Endothelial cell (in vitro differentiated cells): ENCODE measurements at regions not wholly inside any gene's neighbourhood (a gene's known extent, or its start where the extent isn't known, plus 50 kb on each side); places are given as distances from the start of the nearest gene placed in this dataset.

ENCODE experiments used
- DNase-seq: peaks from one replicate; pipeline ENCODE4 v3.0.0; 2021; ENCODE audit warnings: low spot score
- H3K27ac Mint-ChIP-seq: one replicate; pipeline ENCODE4 v1.8.0; 2021; ENCODE audit warnings: mixed read lengths, inconsistent platforms; ENCODE audit not compliant: unreplicated experiment
- H3K27me3 Mint-ChIP-seq: one replicate; pipeline ENCODE4 v1.8.0; 2021; ENCODE audit warnings: mild to moderate bottlenecking, moderate library complexity, mixed read lengths, inconsistent platforms; ENCODE audit not compliant: unreplicated experiment
- H3K36me3 Mint-ChIP-seq: one replicate; pipeline ENCODE4 v1.8.0; 2021; ENCODE audit warnings: mild to moderate bottlenecking, low read depth, mixed read lengths, inconsistent platforms; ENCODE audit not compliant: unreplicated experiment
- H3K4me1 Mint-ChIP-seq: one replicate; pipeline ENCODE4 v1.8.0; 2021; ENCODE audit warnings: mild to moderate bottlenecking, mixed read lengths, inconsistent platforms; ENCODE audit not compliant: unreplicated experiment
- H3K4me3 Mint-ChIP-seq: one replicate; pipeline ENCODE4 v1.8.0; 2021; ENCODE audit warnings: mild to moderate bottlenecking, mixed read lengths, inconsistent platforms; ENCODE audit not compliant: unreplicated experiment
- H3K9me3 Mint-ChIP-seq: one replicate; pipeline ENCODE4 v1.8.0; 2021; ENCODE audit warnings: mixed read lengths, inconsistent platforms; ENCODE audit not compliant: unreplicated experiment
- CTCF ChIP-seq: fragments of 200-600 bp; sonication (generic); IDR thresholded peaks from one replicate; pipeline ENCODE4 v1.5.0; 2021; ENCODE audit warnings: antibody characterized with exemption; ENCODE audit not compliant: unreplicated experiment

- Mint-ChIP-seq H3K27me3 (no peaks in the 10 kb centered on the region), H3K4me3 (no peak overlapping the region), H3K4me1 (no peaks in the 10 kb centered on the region), H3K27ac (no peak overlapping the region), H3K36me3 (no peaks in the 10 kb centered on the region), H3K9me3 (no peaks in the 10 kb centered on the region)
- no peak for TF ChIP-seq CTCF
- DNase-seq, result no peak
Measured at GRCh38 chr1:14181191-14181795, 417.2 kb upstream of the KAZN start.

DNA sequence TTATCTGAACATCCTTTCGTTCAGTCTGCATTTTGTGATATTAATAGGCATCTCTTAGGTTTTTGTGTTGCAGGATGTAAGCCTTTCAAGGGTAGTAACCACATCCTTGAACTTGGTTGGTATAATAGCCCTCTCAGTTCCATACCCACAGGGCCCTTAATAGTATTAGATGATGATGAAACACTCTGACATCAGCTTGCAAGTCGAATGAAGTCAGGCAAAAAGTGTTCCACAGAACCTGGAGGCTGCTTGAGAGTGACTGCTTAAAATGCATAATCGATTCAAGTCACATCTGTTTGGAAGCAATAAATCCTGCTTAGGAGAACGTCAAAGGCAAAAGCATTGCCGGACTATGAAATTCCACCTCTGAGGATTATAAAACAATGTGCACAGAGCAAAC lies 415.6 kb upstream of the KAZN start:
- Mint-ChIP-seq H3K4me3 (no peak overlapping the region), H3K27ac (no peak overlapping the region)
- TF ChIP-seq CTCF, result no peak

DNA sequence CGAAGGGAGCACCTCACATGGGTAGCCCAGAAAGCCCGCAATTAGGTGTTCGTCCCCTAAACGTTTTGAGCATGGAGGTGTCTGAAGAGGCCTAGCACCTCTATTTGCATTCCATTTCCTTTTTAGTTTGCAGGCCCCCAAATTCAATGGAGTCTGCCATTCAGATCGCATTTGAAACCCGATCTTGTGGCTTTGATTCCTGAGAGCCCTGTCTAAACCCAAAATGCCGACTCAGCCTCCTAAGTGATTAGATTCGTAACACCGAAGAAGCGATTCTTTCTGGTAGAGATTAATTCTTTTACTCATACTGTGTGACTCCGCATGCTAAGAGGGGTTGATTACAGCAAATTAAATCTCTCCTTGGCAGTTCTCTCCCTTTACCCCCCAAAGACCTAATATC lies 415.2 kb upstream of the KAZN start:
- TF ChIP-seq CTCF, result no peak
- DNase-seq, result no peak
- no peaks in the 10 kb centered on the region for H3K36me3 Mint-ChIP-seq
- no peak overlapping the region for H3K27ac Mint-ChIP-seq
- no peaks in the 10 kb centered on the region for H3K27me3 Mint-ChIP-seq
- no peak overlapping the region for H3K4me3 Mint-ChIP-seq
- no peaks in the 10 kb centered on the region for H3K9me3 Mint-ChIP-seq
- no peaks in the 10 kb centered on the region for H3K4me1 Mint-ChIP-seq

More for the DNA sequence above, 415.6 kb upstream of the KAZN start:
- no peaks in the 10 kb centered on the region for H3K27me3 Mint-ChIP-seq
- no peaks in the 10 kb centered on the region for H3K36me3 Mint-ChIP-seq
- no peaks in the 10 kb centered on the region for H3K9me3 Mint-ChIP-seq
- no peak for DNase-seq
- H3K4me1 Mint-ChIP-seq, result no peaks in the 10 kb centered on the region

DNA sequence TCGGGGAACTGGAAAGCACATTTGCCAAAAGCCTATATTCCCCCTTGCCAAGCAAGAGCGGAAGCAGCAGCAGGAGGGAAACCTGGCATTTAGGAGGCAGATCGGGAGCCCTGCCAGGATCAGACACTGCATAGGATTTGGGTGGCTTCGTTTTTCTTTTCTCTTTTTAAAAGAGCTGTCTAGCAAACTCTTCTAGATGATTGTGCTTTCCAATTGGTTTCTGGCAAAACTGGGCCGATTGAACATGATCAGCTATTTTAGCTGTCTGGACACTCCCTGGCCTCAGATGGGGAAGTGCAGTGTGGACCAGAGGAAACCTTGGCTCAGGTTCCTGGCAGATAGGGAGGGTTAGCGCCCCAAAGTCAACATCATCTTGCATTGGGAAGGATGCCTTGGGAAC lies 414.0 kb upstream of the KAZN start:
- no peak overlapping the region for H3K27ac Mint-ChIP-seq
- H3K4me1 Mint-ChIP-seq, result no peaks in the 10 kb centered on the region
- no peaks in the 10 kb centered on the region for H3K36me3 Mint-ChIP-seq
- no peak overlapping the region for H3K4me3 Mint-ChIP-seq
- no peak for TF ChIP-seq CTCF
- H3K27me3 Mint-ChIP-seq, result no peaks in the 10 kb centered on the region
- no peaks in the 10 kb centered on the region for H3K9me3 Mint-ChIP-seq
- DNase-seq, result no peak

GRCh38 chr1:14189381-14189780 lies 409.1 kb upstream of the KAZN start:
- no peak for DNase-seq
- Mint-ChIP-seq H3K27ac (no peak overlapping the region), H3K4me1 (no peaks in the 10 kb centered on the region), H3K36me3 (no peaks in the 10 kb centered on the region), H3K4me3 (no peak overlapping the region), H3K27me3 (no peaks in the 10 kb centered on the region), H3K9me3 (no peaks in the 10 kb centered on the region)
- TF ChIP-seq CTCF, result no peak
